ENCODE measurements at regions not wholly inside any gene's neighbourhood (a gene's known extent, or its start where the extent isn't known, plus 50 kb on each side); places are given as distances from the start of the nearest gene placed in this dataset.
"Not testable (repeated sequence)": the region's sequence is repeated elsewhere in the genome, so short reads cannot be mapped to it uniquely, and the experiment has no call there.

DNA sequence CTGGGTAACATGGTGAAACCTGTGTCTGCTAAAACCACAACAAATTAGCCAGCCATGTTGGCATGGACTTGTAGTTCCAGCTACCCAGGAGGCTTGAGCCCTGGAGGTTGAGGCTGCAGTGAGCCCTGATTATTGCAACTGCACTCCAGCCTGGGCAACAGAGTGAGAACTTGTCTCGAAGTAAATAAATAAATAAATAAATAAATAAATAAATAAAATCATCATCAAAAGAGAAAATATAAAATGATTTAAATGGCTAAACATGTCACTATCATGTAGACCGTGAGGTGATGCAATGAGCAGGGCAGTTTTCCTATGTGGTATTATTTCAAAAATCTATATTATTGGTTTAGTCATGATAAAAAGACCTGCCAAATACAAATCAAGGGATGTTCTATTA, 2074.3 kb downstream of the PCDH9 start:
- DNase-seq (ENCODE audit: low spot score), result no peak

DNA sequence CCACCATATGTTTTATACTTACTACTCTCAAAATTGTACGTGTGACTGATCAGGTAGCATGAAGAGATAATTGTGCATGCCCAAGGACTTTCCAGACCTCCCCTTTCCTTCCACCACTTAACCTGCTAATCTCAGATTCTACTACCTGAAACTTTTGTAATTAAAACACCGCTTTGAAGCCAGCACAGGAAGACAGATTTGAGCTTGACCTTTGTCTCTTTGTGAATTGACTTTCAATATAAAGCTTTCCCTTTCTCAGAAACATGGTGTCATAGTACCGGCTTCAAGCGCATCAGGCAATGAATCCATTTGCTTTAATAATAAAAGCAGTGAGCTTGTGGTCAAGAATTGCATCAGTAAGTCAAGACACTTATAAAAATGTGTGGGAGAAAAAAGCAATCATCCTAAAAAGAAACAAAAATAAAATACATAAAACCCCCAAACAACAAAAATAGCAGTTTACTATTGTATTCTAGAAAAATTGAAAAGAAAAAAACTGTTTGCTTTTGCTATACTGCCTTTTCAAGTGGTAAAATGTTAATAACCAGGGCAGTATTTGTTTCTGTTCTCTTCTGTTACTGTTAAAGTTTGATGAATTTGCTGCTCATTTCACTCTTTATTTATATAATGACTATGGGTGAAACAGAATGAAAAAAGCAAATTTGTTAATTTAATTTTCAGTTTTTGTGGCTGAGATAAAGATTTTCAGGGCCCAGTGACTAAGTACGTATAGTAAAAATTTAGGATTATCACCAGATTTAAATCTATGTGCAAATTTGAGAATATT, 2075.3 kb downstream of the PCDH9 start:
- DNase-seq (ENCODE audit: low spot score), result no peak

DNA sequence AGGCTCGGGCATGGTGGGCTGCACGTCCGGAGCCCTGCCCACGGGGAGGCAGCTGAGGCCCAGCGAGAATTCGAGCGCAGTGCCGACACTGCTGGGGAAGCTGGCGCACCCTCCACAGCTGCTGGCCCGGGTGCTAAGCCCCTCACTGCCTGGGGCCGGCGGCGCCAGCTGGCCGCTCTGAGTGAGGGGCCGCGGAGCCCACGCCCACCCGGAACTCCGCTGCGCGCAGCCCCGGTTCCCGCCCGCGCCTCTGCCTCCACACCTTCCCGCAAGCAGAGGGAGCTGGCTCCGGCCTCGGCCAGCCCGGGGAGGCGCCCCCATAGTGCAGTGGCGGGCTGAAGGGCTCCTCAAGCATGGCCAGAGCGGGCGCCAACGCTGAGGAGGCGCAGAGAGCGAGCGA, 2080.4 kb downstream of the PCDH9 start:
- no peak for DNase-seq (ENCODE audit: low spot score)

DNA sequence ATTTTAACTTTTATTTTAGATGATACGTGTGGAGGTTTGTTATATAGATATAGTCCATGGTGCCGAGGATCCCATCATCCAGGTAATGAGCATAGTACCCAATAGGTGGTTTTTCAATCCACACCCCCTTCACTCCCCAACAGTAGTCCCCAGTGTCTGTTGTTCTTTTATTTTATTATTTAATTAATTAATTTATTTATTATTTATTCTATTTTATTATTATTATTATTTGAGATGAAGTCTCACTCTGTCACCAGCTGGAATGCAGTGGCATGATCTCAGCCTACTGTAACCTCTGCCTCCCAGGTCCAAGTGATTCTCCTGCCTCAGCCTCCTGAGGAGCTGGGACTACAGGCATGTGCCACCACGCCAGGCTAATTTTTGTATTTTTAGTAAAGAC, 2086.2 kb downstream of the PCDH9 start:
- no peak for DNase-seq (ENCODE audit: low spot score)

GRCh38 chr13:65133094-65133493, 2097.0 kb downstream of the PCDH9 start:
- DNase-seq (ENCODE audit: low spot score), result no peak

GRCh38 chr13:65125236-65125635, 2104.9 kb downstream of the PCDH9 start:
- DNase-seq (ENCODE audit: low spot score), result no peak

GRCh38 chr13:65112531-65112941, 2117.6 kb downstream of the PCDH9 start:
- DNase-seq (ENCODE audit: low spot score), result no peak

- DNase-seq (ENCODE audit: low spot score), result no peak
These were observed 2118.0 kb downstream of the PCDH9 start for GRCh38 chr13:65112123-65112522.

DNA sequence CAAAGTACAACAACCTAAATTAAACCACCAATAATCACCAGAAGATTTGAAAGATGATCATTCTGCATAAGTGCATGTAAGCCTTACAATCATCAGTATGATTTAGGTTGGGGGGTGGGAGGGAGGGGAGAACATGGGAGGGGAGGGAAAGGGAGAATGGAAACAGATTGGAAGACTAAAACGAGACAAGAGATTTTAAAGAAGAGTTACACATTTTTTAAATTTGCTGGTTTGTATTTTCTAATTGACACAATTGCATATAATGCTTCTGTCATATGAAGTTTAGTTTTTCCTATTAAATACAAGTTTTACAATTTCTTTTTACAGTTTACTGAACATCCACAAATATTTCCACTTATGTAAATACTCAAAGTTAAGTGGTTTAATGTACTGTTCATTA, 2118.9 kb downstream of the PCDH9 start:
- no peak for DNase-seq (ENCODE audit: low spot score)

GRCh38 chr13:65104436-65104835, 2125.7 kb downstream of the PCDH9 start:
- not testable (repeated sequence) for DNase-seq (ENCODE audit: low spot score)

DNA sequence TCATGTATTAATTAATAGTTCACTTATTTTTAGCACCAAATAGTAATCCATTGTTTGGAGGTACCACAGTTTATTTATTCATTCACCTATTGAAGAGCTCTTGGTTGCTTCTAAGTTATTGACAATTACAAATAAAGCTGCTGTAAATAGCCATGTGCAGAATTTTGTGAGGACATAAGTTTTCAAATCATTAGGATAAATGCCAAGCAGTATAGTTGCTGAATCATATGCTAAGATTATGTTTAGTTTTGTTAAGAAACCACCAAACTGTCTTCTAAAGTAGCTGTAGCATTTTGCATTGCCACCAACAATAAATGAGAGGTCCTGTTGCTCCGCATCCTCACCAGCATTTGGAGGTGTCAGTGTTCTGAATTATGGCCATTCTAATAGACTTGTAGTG, 2126.8 kb downstream of the PCDH9 start:
- DNase-seq (ENCODE audit: low spot score), result no peak

GRCh38 chr13:65095161-65096082, 2134.7 kb downstream of the PCDH9 start:
- DNase-seq (ENCODE audit: low spot score), result no peak

- no peak for DNase-seq (ENCODE audit: low spot score)
These were observed 2136.8 kb downstream of the PCDH9 start for GRCh38 chr13:65093357-65093756.

GRCh38 chr13:65091031-65091430, 2139.1 kb downstream of the PCDH9 start:
- DNase-seq (ENCODE audit: low spot score), result no peak

DNA sequence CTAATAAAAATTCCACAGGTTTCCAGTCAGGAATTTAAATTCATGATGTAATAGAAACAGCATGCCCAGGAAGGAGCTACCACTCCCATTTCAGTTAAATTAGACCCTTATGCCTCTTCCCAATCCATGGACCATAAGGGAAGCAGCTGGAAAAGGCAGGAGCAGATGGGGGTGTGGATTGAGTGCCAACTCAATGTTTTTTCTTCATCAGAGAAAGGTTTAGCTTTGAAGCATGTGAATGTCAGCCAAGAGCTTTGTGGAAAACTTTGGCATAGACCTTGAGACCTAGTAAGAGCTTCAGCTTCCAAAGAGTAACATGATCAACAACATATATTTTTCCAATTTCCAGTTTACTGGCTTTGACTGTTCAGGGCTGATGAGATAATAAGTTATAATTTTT, 2139.9 kb downstream of the PCDH9 start:
- DNase-seq (ENCODE audit: low spot score), result peak; percentile 26

DNA sequence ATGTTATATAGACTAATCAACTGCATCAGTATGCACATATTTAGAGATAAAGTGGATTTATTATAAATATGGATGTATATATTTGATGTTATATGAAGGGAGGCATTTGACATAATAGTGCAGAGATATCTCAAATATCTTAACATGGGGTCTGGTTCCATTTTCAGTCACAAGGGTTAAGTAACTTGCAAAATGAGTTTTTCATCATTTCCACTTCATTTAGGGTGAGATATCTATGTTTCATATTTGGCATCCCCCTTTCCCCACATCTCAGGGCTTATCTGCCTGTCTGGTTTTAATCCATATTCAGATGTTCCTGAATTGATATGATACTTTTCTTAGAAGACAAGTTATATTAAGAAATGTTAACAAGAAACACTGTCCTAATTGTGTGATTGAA, 2141.2 kb downstream of the PCDH9 start:
- DNase-seq (ENCODE audit: low spot score), result no peak

DNA sequence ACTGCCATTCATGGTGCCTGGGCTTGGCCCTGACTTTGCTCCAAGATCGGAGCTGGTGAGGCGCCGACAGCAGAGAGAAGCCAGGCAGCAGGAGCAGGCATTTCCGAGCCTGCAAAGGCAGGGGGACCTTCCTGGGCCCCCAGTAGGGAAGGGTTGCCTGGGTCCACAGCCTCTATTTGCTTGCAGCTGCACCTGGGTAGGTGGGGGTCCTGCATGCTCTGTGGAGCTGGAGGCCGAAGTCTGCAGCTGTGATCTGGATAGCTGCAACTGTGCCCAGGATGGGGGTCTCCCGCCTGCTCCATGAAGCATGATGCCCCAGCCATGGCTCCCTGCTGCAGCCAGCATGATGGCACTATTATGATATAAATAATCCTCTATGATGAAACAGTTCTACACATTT, 2144.2 kb downstream of the PCDH9 start:
- no peak for DNase-seq (ENCODE audit: low spot score)

DNA sequence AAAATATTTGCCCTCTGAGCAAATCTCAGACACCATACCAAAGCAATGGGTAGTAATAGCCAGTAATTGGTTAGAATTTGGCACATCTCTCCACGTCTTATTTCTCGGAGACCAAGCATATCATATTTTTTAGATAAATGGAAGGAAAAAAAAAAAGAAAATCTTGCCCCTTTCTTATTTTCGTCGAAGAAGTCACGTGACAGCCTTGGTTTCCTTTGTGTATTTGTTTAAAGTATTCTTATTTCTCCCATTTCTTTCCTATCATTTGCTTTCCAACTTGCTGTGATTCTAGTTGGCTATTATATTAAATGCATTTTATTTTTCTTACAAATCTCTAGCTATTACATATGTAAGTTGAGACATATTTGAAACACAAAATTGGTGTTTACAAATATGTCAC, 2155.9 kb downstream of the PCDH9 start:
- DNase-seq (ENCODE audit: low spot score), result no peak

DNA sequence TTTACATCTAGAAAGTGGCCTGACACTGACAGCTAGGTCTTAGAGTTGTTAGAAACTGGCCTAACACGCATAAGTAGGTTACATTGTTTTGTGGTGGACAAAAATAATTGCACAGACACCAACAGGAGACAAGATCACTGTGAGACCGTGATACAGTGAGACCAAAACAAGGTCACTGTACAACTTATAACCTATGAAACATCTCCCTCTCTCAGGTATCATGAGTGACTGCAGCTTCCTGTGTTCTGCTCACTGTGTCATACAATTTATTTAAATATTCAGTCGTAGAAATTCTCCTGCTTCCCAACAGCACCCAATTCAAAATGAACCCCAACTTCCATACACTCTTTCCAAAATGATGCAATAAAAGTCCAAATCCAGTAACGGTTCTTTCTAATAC, 2165.2 kb downstream of the PCDH9 start:
- no peak for DNase-seq (ENCODE audit: low spot score)

GRCh38 chr13:65063753-65064152, 2166.4 kb downstream of the PCDH9 start:
- no peak for DNase-seq (ENCODE audit: low spot score)

DNA sequence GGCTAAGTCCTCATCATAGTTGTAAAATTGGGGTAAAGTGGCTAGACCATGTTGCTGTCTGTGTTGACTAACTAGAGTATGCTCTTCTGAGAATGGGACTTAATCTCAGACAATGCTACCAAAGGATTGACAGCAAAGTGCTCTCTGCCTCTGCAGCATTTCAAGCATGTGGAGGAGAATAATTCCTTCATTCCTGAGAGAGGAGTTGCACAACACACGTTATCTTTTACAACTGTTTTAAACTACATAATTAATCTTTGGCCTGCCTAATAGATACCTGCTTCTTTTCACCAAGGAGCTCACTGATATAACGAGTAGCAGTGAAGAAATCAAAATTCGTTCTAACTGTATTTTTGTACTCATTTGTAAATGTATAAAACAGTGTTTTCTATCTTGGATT, 2172.2 kb downstream of the PCDH9 start:
- no peak for DNase-seq (ENCODE audit: low spot score)

DNA sequence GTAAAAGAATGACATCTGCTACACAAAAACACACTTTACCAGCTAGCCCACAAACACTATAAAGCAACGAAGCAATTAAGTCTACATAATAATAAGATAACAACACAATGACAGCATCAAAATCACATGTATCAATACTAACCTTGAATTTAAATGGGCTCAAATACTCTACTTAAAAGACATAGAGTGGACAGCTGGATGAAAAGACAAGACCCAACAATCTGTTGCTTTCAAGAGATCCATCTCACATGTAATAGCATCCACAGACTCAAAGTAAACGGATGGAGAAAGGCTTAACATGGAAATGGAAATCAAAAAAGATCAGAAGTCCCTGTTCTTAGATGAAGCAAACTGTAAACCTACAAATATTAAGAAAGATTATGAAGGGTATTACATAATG, 2175.9 kb downstream of the PCDH9 start:
- no peak for DNase-seq (ENCODE audit: low spot score)

- no peak for DNase-seq (ENCODE audit: low spot score)
These were observed 2193.1 kb downstream of the PCDH9 start for GRCh38 chr13:65036999-65037398.
